Osteoblast (primary cell): ENCODE measurements at regions not wholly inside any gene's neighbourhood (a gene's known extent, or its start where the extent isn't known, plus 50 kb on each side); places are given as distances from the start of the nearest gene placed in this dataset.

Experiments
- DNase-seq: peaks from one replicate; pipeline ENCODE4 v3.0.0; 2011; ENCODE audit warnings: low spot score, mixed read lengths; ENCODE audit not compliant: insufficient read length; ENCODE audit errors: missing footprints
- H2AFZ ChIP-seq: 2 replicates; pipeline ENCODE4 v1.6.0; 2011; ENCODE audit warnings: mild to moderate bottlenecking, low read length
- H3K27ac ChIP-seq: 2 replicates; pipeline ENCODE4 v1.5.1; 2011; ENCODE audit warnings: mild to moderate bottlenecking, low read depth, low read length, moderate library complexity
- H3K27me3 ChIP-seq: 2 replicates; pipeline ENCODE4 v1.6.0; 2012; ENCODE audit warnings: mild to moderate bottlenecking, control low read depth, inconsistent platforms, low read length, moderate library complexity; ENCODE audit not compliant: insufficient read depth
- H3K36me3 ChIP-seq: 2 replicates; pipeline ENCODE4 v1.5.1; 2011; ENCODE audit warnings: mild to moderate bottlenecking, low read length, control low read depth, moderate library complexity; ENCODE audit not compliant: insufficient read depth
- H3K4me1 ChIP-seq: 2 replicates; pipeline ENCODE4 v1.5.1; 2011; ENCODE audit warnings: mild to moderate bottlenecking, low read length, control low read depth, moderate library complexity; ENCODE audit not compliant: insufficient read depth
- H3K4me2 ChIP-seq: 2 replicates; pipeline ENCODE4 v1.6.0; 2011; ENCODE audit warnings: mild to moderate bottlenecking, low read length; ENCODE audit not compliant: insufficient read depth
- H3K4me3 ChIP-seq: fragments of 200-600 bp; sonication (generic); 3 replicates; pipeline ENCODE4 v1.5.1; 2012; ENCODE audit warnings: mild to moderate bottlenecking, low read length, inconsistent platforms; ENCODE audit not compliant: insufficient read depth
- H3K79me2 ChIP-seq: 2 replicates; pipeline ENCODE4 v1.6.0; 2012; ENCODE audit warnings: mild to moderate bottlenecking, low read length, control low read depth, inconsistent platforms; ENCODE audit not compliant: insufficient read depth
- H3K9me3 ChIP-seq: 2 replicates; pipeline ENCODE4 v1.5.1; 2011; ENCODE audit warnings: low read depth, low read length, control low read depth
- H4K20me1 ChIP-seq: 2 replicates; pipeline ENCODE4 v1.6.0; 2012; ENCODE audit warnings: mild to moderate bottlenecking, low read length, control low read depth; ENCODE audit not compliant: insufficient read depth
- TF ChIP-seq, protein P1 (sequence below): IDR thresholded peaks from 2 replicates; pipeline ENCODE4 v1.5.1; 2011; ENCODE audit warnings: mild to moderate bottlenecking, low read depth, low read length, moderate library complexity; ENCODE audit errors: extremely low read depth

DNA sequence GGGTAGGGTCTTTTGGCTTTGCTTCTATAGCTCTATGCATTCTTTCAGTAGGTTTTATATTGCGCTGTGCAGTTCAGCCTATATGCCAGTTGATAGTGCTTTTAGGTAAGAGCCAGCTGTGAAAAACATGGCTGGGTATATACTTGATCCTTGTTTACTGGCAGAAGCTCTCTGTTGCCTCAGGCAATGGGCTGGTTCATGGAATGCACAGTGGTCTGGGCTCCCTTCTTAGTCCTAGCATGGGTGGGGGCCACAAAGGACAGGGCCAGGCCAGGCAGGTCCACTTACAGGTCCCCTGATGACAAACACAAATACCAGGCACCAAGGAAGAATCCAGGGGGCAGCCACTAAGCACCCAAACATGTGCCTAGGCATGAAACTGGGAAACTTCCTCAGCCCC lies 240.7 kb downstream of the SEC23A start:
- Histone ChIP-seq H3K27me3 (no peaks in the 10 kb centered on the region), H2AFZ (no peak overlapping the region), H3K4me2 (no peak overlapping the region), H3K27ac (no peak overlapping the region), H4K20me1 (no peaks in the 10 kb centered on the region), H3K4me1 (no peaks in the 10 kb centered on the region), H3K79me2 (no peaks in the 10 kb centered on the region), H3K36me3 (no peaks in the 10 kb centered on the region), H3K4me3 (no peak overlapping the region), H3K9me3 (no peaks in the 10 kb centered on the region)
- TF ChIP-seq, protein P1, sequence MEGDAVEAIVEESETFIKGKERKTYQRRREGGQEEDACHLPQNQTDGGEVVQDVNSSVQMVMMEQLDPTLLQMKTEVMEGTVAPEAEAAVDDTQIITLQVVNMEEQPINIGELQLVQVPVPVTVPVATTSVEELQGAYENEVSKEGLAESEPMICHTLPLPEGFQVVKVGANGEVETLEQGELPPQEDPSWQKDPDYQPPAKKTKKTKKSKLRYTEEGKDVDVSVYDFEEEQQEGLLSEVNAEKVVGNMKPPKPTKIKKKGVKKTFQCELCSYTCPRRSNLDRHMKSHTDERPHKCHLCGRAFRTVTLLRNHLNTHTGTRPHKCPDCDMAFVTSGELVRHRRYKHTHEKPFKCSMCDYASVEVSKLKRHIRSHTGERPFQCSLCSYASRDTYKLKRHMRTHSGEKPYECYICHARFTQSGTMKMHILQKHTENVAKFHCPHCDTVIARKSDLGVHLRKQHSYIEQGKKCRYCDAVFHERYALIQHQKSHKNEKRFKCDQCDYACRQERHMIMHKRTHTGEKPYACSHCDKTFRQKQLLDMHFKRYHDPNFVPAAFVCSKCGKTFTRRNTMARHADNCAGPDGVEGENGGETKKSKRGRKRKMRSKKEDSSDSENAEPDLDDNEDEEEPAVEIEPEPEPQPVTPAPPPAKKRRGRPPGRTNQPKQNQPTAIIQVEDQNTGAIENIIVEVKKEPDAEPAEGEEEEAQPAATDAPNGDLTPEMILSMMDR = no peak
- no peak for DNase-seq

DNA sequence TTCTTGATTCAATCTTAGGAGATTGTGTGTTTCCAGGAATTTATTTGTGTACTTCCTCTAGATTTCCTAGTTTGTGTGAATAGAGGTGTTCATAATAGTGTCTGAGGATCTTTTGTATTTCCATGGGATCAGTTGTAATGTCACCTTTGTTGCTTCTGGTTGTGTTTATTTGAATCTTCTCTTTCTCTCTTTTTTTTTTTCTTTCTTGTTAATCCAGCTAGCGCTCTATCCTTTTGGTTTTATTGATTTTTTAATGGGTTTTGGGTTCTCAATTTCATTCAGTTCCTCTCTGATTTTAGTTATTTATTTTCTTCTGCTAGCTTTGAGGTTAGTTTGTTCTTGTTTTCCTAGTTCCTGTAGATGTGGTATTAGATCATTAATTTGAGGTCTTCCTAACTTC lies 242.5 kb downstream of the SEC23A start:
- Histone ChIP-seq H4K20me1 (no peaks in the 10 kb centered on the region), H3K4me3 (no peak overlapping the region), H3K79me2 (no peaks in the 10 kb centered on the region), H3K4me1 (no peaks in the 10 kb centered on the region), H3K4me2 (no peak overlapping the region), H3K27ac (no peak overlapping the region), H3K9me3 (no peaks in the 10 kb centered on the region), H3K36me3 (no peaks in the 10 kb centered on the region), H2AFZ (no peak overlapping the region), H3K27me3 (no peaks in the 10 kb centered on the region)
- DNase-seq = no peak
- TF ChIP-seq, protein P1 = no peak

DNA sequence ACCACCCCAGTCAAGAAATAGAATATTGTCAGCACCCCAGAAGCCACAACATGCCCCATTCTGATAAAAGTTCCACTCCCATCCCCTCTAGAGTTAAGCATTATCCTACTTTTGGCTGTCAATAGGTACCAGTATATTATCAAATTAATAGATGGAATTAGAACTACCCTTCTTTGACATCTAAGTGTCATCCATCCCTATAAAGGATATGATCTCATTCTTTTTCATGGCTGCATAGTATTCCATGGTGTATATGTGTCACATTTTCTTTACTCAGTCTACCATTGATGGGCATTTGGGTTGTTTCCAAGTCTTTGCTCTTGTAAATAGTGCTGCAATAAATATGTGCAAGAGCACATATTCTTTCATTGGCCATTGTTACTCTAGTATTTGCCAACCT lies 246.2 kb downstream of the SEC23A start:
- Histone ChIP-seq H4K20me1 (no peaks in the 10 kb centered on the region), H3K4me2 (no peak overlapping the region), H3K9me3 (no peaks in the 10 kb centered on the region), H3K27me3 (no peaks in the 10 kb centered on the region), H2AFZ (no peak overlapping the region), H3K36me3 (no peaks in the 10 kb centered on the region), H3K27ac (no peak overlapping the region), H3K79me2 (no peaks in the 10 kb centered on the region), H3K4me3 (no peak overlapping the region), H3K4me1 (no peaks in the 10 kb centered on the region)
- TF ChIP-seq, protein P1 = no peak
- no peak for DNase-seq

DNA sequence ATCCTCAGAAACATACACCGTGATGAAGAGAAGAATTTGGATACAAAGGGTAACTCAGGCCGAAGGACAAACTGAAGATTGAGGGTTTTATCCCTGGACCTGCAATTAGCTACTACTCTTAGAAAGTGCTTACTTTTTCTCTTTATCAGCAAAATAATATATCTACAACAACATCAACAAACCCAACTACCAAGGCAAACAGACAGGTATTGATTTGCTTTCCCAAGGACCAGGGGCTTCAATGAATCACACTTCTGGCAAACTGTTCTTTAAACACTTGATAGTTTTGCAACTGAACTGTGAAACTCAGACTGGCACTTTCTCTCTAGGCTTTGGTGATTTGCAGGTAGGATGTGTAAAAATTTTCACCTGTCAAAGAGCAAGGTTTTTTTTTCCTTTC lies 247.5 kb downstream of the SEC23A start:
- Histone ChIP-seq H3K4me3 (no peak overlapping the region), H3K9me3 (no peaks in the 10 kb centered on the region), H3K4me2 (no peak overlapping the region), H3K36me3 (no peaks in the 10 kb centered on the region), H2AFZ (no peak overlapping the region), H3K27ac (no peak overlapping the region), H3K4me1 (no peaks in the 10 kb centered on the region), H3K27me3 (no peaks in the 10 kb centered on the region), H3K79me2 (no peaks in the 10 kb centered on the region), H4K20me1 (no peaks in the 10 kb centered on the region)
- TF ChIP-seq, protein P1 = no peak
- no peak for DNase-seq
